Adrenal gland (tissue), 5 donors: ENCODE measurements at regions not wholly inside any gene's neighbourhood (a gene's known extent, or its start where the extent isn't known, plus 50 kb on each side); places are given as distances from the start of the nearest gene placed in this dataset.

Experiments
- POLR2A ChIP-seq, 2 donors: fragments of 450-650 bp; IDR thresholded peaks; one replicate each; pipeline ENCODE4 v1.6.1; 2017; ENCODE audit warnings: antibody characterized with exemption in 2 of 2, mild to moderate bottlenecking in 2 of 2, moderate library complexity in 1 of 2
- TF ChIP-seq, protein P1 (sequence below), 6 experiments: fragments of 450-650 bp in 4 of 6; fragments of 200-600 bp in 2 of 6; sonication (generic) in 1 of 6; IDR thresholded peaks; 1 replicate in 5 of 6; 2 replicates in 1 of 6; pipeline versions ENCODE4 v1.5.1 to v1.8.0; 2016 to 2021; ENCODE audit warnings: antibody characterized with exemption in 6 of 6, mild to moderate bottlenecking in 2 of 6, moderate library complexity in 1 of 6
- donor health status: DM: no; HTN: no; CAD: no.

DNA sequence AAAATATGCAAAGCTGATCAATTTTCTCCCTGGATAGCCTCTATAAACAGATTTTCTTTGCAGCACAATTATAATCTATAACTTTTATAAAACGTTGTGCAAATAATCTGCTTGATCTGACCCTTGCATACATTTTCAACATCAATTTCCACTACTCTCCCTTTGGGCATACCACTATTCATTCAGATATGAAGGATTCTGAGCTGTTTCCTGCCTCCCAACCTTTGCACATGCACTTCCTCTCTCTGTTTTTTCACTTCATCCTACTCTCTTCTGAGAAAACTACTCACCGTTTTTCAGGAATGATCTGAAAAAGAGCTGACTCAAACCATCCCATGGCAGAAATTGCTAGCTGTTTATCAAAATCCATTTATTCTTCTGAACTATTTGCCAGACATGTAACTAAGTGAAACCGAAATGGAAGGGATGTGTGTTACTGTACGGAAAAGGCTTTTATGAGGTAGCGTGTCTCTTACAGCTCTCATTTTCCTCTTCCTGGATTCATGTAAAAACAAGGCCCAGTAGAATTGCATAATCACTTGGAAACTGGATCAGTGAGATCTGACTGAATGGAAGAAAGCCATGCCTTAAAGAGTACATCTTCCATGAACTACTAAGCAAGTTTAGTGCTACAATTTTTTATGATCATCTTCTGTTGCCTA, 1447.3 kb upstream of the MIR17HG start:
- TF ChIP-seq, protein P1, sequence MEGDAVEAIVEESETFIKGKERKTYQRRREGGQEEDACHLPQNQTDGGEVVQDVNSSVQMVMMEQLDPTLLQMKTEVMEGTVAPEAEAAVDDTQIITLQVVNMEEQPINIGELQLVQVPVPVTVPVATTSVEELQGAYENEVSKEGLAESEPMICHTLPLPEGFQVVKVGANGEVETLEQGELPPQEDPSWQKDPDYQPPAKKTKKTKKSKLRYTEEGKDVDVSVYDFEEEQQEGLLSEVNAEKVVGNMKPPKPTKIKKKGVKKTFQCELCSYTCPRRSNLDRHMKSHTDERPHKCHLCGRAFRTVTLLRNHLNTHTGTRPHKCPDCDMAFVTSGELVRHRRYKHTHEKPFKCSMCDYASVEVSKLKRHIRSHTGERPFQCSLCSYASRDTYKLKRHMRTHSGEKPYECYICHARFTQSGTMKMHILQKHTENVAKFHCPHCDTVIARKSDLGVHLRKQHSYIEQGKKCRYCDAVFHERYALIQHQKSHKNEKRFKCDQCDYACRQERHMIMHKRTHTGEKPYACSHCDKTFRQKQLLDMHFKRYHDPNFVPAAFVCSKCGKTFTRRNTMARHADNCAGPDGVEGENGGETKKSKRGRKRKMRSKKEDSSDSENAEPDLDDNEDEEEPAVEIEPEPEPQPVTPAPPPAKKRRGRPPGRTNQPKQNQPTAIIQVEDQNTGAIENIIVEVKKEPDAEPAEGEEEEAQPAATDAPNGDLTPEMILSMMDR (IDR thresholded peaks at IDR 0.05), result no peak
- TF ChIP-seq POLR2A (IDR thresholded peaks at IDR 0.05), result no peak
